ENCODE measurements at regions not wholly inside any gene's neighbourhood (a gene's known extent, or its start where the extent isn't known, plus 50 kb on each side); places are given as distances from the start of the nearest gene placed in this dataset.

- DNase-seq (ENCODE audit: low read depth), result no peak
Measured at GRCh38 chr2:13545320-13545719, 828.6 kb downstream of the TRIB2 start.

GRCh38 chr2:13546131-13546530 is 829.4 kb downstream of the TRIB2 start:
- no peak for TF ChIP-seq CTCF (conservative IDR thresholded peaks at IDR 0.05; ENCODE audit: control insufficient read depth, insufficient read depth, low read depth, low read length)
- no peak for DNase-seq (ENCODE audit: low read depth)
- no peak overlapping the region for H3K4me3 ChIP-seq (ENCODE audit: control insufficient read depth, low read depth, low read length)

More at GRCh38 chr2:13545320-13545719, 828.6 kb downstream of the TRIB2 start:
- H3K4me3 ChIP-seq (ENCODE audit: control insufficient read depth, low read depth, low read length), result no peak overlapping the region
- no peak for TF ChIP-seq CTCF (conservative IDR thresholded peaks at IDR 0.05; ENCODE audit: control insufficient read depth, insufficient read depth, low read depth, low read length)

- DNase-seq (ENCODE audit: low read depth), result no peak
- H3K4me3 ChIP-seq (ENCODE audit: control insufficient read depth, low read depth, low read length), result no peak overlapping the region
- TF ChIP-seq CTCF (conservative IDR thresholded peaks at IDR 0.05; ENCODE audit: control insufficient read depth, insufficient read depth, low read depth, low read length), result no peak
Measured at GRCh38 chr2:13550285-13551231, 833.8 kb downstream of the TRIB2 start.

- DNase-seq (ENCODE audit: low read depth), result peak; percentile 31
- no peak for TF ChIP-seq CTCF (conservative IDR thresholded peaks at IDR 0.05; ENCODE audit: control insufficient read depth, insufficient read depth, low read depth, low read length)
- no peak overlapping the region for H3K4me3 ChIP-seq (ENCODE audit: control insufficient read depth, low read depth, low read length)
Measured at GRCh38 chr2:13558368-13558767, 841.6 kb downstream of the TRIB2 start.

- DNase-seq (ENCODE audit: low read depth), result no peak
- no peak overlapping the region for H3K4me3 ChIP-seq (ENCODE audit: control insufficient read depth, low read depth, low read length)
- no peak for TF ChIP-seq CTCF (conservative IDR thresholded peaks at IDR 0.05; ENCODE audit: control insufficient read depth, insufficient read depth, low read depth, low read length)
Measured at GRCh38 chr2:13560322-13560721, 843.6 kb downstream of the TRIB2 start.

- no peak for TF ChIP-seq CTCF (conservative IDR thresholded peaks at IDR 0.05; ENCODE audit: control insufficient read depth, insufficient read depth, low read depth, low read length)
- H3K4me3 ChIP-seq (ENCODE audit: control insufficient read depth, low read depth, low read length), result no peak overlapping the region
- no peak for DNase-seq (ENCODE audit: low read depth)
Measured at GRCh38 chr2:13572466-13572865, 855.7 kb downstream of the TRIB2 start.

All from fibroblast of mammary gland (primary cell).